Osteoblast (primary cell): ENCODE measurements at regions not wholly inside any gene's neighbourhood (a gene's known extent, or its start where the extent isn't known, plus 50 kb on each side); places are given as distances from the start of the nearest gene placed in this dataset.

Source experiments
- DNase-seq: peaks from one replicate; pipeline ENCODE4 v3.0.0; 2011; ENCODE audit warnings: low spot score, mixed read lengths; ENCODE audit not compliant: insufficient read length; ENCODE audit errors: missing footprints
- H2AFZ ChIP-seq: 2 replicates; pipeline ENCODE4 v1.6.0; 2011; ENCODE audit warnings: mild to moderate bottlenecking, low read length
- H3K27ac ChIP-seq: 2 replicates; pipeline ENCODE4 v1.5.1; 2011; ENCODE audit warnings: mild to moderate bottlenecking, low read depth, low read length, moderate library complexity
- H3K27me3 ChIP-seq: 2 replicates; pipeline ENCODE4 v1.6.0; 2012; ENCODE audit warnings: mild to moderate bottlenecking, control low read depth, inconsistent platforms, low read length, moderate library complexity; ENCODE audit not compliant: insufficient read depth
- H3K36me3 ChIP-seq: 2 replicates; pipeline ENCODE4 v1.5.1; 2011; ENCODE audit warnings: mild to moderate bottlenecking, low read length, control low read depth, moderate library complexity; ENCODE audit not compliant: insufficient read depth
- H3K4me1 ChIP-seq: 2 replicates; pipeline ENCODE4 v1.5.1; 2011; ENCODE audit warnings: mild to moderate bottlenecking, low read length, control low read depth, moderate library complexity; ENCODE audit not compliant: insufficient read depth
- H3K4me2 ChIP-seq: 2 replicates; pipeline ENCODE4 v1.6.0; 2011; ENCODE audit warnings: mild to moderate bottlenecking, low read length; ENCODE audit not compliant: insufficient read depth
- H3K4me3 ChIP-seq: fragments of 200-600 bp; sonication (generic); 3 replicates; pipeline ENCODE4 v1.5.1; 2012; ENCODE audit warnings: mild to moderate bottlenecking, low read length, inconsistent platforms; ENCODE audit not compliant: insufficient read depth
- H3K79me2 ChIP-seq: 2 replicates; pipeline ENCODE4 v1.6.0; 2012; ENCODE audit warnings: mild to moderate bottlenecking, low read length, control low read depth, inconsistent platforms; ENCODE audit not compliant: insufficient read depth
- H3K9me3 ChIP-seq: 2 replicates; pipeline ENCODE4 v1.5.1; 2011; ENCODE audit warnings: low read depth, low read length, control low read depth
- H4K20me1 ChIP-seq: 2 replicates; pipeline ENCODE4 v1.6.0; 2012; ENCODE audit warnings: mild to moderate bottlenecking, low read length, control low read depth; ENCODE audit not compliant: insufficient read depth
- TF ChIP-seq, protein P1 (sequence below): IDR thresholded peaks from 2 replicates; pipeline ENCODE4 v1.5.1; 2011; ENCODE audit warnings: mild to moderate bottlenecking, low read depth, low read length, moderate library complexity; ENCODE audit errors: extremely low read depth

DNA sequence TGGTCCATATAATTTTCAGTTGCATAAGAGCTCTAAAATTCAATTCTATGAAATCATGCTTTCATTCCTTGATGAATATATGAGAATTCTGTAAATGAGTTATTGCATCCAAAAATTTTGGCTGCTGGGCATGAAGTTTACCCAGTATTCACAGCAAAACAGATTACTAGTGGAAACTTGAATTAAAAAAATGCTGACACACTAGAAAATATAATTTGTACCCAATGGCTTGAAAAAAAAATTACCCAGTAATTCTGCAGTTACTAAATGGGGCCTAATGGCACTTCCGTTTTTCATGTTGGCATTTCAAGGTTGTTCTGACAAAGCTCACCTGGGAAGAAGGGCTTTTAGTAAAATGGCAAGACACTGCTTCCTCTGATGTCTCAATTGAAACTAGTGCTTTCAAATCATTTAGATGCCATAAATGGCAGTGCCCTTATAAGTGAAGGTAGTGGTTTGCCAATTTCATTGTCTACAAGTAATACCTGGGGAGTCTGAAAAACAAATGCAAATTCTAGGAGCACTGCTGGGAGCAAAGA lies 343.6 kb downstream of the TDRD15 start:
- Histone ChIP-seq H4K20me1 (no peaks in the 10 kb centered on the region), H3K4me3 (no peak overlapping the region), H3K9me3 (no peaks in the 10 kb centered on the region), H3K4me1 (no peaks in the 10 kb centered on the region), H3K27ac (no peak overlapping the region), H3K79me2 (no peaks in the 10 kb centered on the region), H3K36me3 (no peaks in the 10 kb centered on the region), H3K27me3 (no peaks in the 10 kb centered on the region), H3K4me2 (no peak overlapping the region), H2AFZ (no peak overlapping the region)
- TF ChIP-seq, protein P1, sequence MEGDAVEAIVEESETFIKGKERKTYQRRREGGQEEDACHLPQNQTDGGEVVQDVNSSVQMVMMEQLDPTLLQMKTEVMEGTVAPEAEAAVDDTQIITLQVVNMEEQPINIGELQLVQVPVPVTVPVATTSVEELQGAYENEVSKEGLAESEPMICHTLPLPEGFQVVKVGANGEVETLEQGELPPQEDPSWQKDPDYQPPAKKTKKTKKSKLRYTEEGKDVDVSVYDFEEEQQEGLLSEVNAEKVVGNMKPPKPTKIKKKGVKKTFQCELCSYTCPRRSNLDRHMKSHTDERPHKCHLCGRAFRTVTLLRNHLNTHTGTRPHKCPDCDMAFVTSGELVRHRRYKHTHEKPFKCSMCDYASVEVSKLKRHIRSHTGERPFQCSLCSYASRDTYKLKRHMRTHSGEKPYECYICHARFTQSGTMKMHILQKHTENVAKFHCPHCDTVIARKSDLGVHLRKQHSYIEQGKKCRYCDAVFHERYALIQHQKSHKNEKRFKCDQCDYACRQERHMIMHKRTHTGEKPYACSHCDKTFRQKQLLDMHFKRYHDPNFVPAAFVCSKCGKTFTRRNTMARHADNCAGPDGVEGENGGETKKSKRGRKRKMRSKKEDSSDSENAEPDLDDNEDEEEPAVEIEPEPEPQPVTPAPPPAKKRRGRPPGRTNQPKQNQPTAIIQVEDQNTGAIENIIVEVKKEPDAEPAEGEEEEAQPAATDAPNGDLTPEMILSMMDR, result no peak
- DNase-seq, result no peak

DNA sequence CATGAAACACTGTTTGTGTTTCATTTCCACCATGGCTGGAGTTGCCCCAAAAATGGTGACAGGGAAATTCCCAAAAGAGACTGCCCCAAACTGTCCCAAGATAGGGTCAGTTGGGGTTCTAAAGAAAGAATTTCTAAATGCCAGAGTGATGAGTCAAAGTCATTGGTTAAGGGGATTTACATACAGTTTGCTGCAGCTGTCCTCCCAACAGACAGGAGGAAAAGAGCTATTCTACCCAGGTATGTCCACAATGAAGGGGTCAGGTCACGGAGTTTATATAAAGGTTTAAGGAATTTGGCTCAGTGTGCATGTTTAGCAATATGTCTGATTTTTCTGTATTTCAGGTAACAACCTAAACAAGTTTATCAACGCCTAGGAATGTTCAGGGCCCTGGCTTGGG lies 344.1 kb downstream of the TDRD15 start:
- H3K4me2 ChIP-seq, result no peak overlapping the region

DNA sequence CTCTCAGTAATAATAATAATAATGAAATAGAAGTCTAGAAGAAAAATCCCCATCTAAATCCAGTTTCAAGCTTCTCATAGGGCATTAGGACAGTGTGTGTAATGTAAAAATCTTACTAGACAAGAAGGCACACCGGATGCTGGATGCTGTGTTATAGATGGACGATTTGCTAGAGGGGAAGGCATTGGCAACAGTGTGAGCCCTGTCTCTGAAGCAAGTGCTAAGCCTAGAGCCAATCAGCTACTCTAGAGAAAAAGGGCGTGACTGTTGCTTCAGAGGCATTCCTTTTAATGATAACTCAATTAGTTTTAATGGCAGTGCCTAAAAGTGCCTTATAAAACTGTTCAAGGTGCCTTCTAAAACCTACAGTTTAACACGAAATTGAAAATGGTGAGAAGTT lies 344.9 kb downstream of the TDRD15 start:
- Histone ChIP-seq H2AFZ (no peak overlapping the region), H4K20me1 (no peaks in the 10 kb centered on the region), H3K79me2 (no peaks in the 10 kb centered on the region), H3K4me2 (no peak overlapping the region), H3K36me3 (no peaks in the 10 kb centered on the region), H3K9me3 (no peaks in the 10 kb centered on the region), H3K4me1 (no peaks in the 10 kb centered on the region), H3K27me3 (no peaks in the 10 kb centered on the region), H3K27ac (no peak overlapping the region), H3K4me3 (no peak overlapping the region)
- no peak for DNase-seq
- TF ChIP-seq, protein P1, result no peak

More for the DNA sequence above, 344.1 kb downstream of the TDRD15 start:
- Histone ChIP-seq H4K20me1 (no peaks in the 10 kb centered on the region), H3K9me3 (no peaks in the 10 kb centered on the region), H3K27me3 (no peaks in the 10 kb centered on the region), H3K4me3 (no peak overlapping the region), H3K36me3 (no peaks in the 10 kb centered on the region), H3K4me1 (no peaks in the 10 kb centered on the region), H3K27ac (no peak overlapping the region), H3K79me2 (no peaks in the 10 kb centered on the region), H2AFZ (no peak overlapping the region)
- DNase-seq, result no peak
- TF ChIP-seq, protein P1, result no peak

DNA sequence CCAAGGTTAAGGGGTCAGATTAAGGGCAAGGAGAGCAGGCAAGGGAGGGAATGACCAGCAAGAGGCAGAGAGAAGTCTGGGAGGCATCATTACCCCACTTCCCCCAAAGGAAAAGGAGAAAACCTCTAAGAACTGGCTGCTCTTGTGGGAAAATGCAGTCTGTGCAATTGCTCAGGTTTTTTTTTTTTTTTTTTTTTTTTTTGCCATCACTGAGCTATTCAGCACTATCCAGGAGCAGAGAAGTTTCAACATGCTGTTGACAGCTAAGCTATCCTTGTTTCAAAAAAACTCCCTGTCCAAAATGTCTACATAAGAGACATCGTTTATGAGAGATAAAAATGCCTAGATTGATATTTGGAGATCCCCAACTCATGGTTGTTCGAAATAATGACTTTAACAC lies 345.4 kb downstream of the TDRD15 start:
- Histone ChIP-seq H3K79me2 (no peaks in the 10 kb centered on the region), H3K4me2 (no peak overlapping the region), H3K27me3 (no peaks in the 10 kb centered on the region), H3K4me1 (no peaks in the 10 kb centered on the region), H3K9me3 (no peaks in the 10 kb centered on the region), H3K4me3 (no peak overlapping the region), H3K36me3 (no peaks in the 10 kb centered on the region), H4K20me1 (no peaks in the 10 kb centered on the region), H2AFZ (no peak overlapping the region), H3K27ac (no peak overlapping the region)
- DNase-seq, result no peak
- TF ChIP-seq, protein P1, result no peak
